GM23338 (cell line): ENCODE measurements at regions not wholly inside any gene's neighbourhood (a gene's known extent, or its start where the extent isn't known, plus 50 kb on each side); places are given as distances from the start of the nearest gene placed in this dataset.
"Not testable (repeated sequence)": the region's sequence is repeated elsewhere in the genome, so short reads cannot be mapped to it uniquely, and the experiment has no call there.

Source experiments
- EZH2 ChIP-seq: fragments of 200-600 bp; sonication (generic); IDR thresholded peaks from one replicate; pipeline ENCODE4 v1.8.0; 2017; ENCODE audit warnings: antibody characterized with exemption, mild to moderate bottlenecking, low read depth; ENCODE audit not compliant: unreplicated experiment
- EZH2phosphoT487 ChIP-seq: fragments of 200-600 bp; sonication (generic); IDR thresholded peaks from one replicate; pipeline ENCODE4 v1.8.1; 2018; ENCODE audit warnings: antibody characterized with exemption; ENCODE audit not compliant: unreplicated experiment
- JUNB ChIP-seq: IDR thresholded peaks from one replicate; pipeline ENCODE4 v1.6.1; 2016; ENCODE audit warnings: antibody characterized with exemption; ENCODE audit not compliant: unreplicated experiment
- TF ChIP-seq, protein P1 (sequence below), 2 experiments: fragments of 200-600 bp in 1 of 2; sonication (generic) in 1 of 2; conservative IDR thresholded peaks; 2 replicates each; pipeline versions ENCODE4 v1.5.1 to v1.6.1; 2016 to 2017; ENCODE audit warnings: antibody characterized with exemption in 2 of 2, low read depth in 2 of 2, mild to moderate bottlenecking in 2 of 2, moderate library complexity in 1 of 2

DNA sequence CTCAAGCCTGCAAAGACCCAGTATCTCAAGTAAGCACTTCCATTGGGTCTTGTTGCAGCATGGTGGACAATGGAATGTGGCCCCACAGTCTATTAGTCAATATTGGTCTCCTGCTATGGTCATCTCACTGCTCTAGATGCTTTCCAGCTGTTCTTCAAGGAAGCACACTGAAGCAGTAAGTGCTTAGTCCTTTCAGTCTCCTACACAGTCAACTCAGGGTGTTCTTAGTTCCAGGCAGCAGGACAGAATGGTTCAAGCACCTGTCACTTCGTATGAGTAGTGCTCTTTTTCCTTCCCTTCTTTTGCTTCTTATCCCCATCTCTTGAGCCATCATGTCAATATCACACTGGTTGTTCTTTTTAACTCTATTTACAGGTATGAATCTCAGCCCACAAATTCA, 511.5 kb downstream of the TTLL7 start:
- not testable (repeated sequence) for TF ChIP-seq EZH2phosphoT487, JUNB, EZH2
- TF ChIP-seq, protein P1, sequence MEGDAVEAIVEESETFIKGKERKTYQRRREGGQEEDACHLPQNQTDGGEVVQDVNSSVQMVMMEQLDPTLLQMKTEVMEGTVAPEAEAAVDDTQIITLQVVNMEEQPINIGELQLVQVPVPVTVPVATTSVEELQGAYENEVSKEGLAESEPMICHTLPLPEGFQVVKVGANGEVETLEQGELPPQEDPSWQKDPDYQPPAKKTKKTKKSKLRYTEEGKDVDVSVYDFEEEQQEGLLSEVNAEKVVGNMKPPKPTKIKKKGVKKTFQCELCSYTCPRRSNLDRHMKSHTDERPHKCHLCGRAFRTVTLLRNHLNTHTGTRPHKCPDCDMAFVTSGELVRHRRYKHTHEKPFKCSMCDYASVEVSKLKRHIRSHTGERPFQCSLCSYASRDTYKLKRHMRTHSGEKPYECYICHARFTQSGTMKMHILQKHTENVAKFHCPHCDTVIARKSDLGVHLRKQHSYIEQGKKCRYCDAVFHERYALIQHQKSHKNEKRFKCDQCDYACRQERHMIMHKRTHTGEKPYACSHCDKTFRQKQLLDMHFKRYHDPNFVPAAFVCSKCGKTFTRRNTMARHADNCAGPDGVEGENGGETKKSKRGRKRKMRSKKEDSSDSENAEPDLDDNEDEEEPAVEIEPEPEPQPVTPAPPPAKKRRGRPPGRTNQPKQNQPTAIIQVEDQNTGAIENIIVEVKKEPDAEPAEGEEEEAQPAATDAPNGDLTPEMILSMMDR (conservative IDR thresholded peaks at IDR 0.05; ENCODE audit: low read depth in 2 of 2), result not testable (repeated sequence)
